Vagina (tissue), 2 donors: ENCODE measurements at regions not wholly inside any gene's neighbourhood (a gene's known extent, or its start where the extent isn't known, plus 50 kb on each side); places are given as distances from the start of the nearest gene placed in this dataset.

ENCODE experiments used
- DNase-seq, 2 donors: peaks; one replicate each; pipeline ENCODE4 v3.0.0-alpha.2; 2017; ENCODE audit errors: extremely low spot score in 2 of 2
- H3K27ac ChIP-seq: fragments of 200-600 bp; sonication (generic); one replicate; pipeline ENCODE4 v1.5.1; 2019
- H3K27me3 ChIP-seq: fragments of 200-600 bp; sonication (generic); one replicate; pipeline ENCODE4 v1.5.1; 2019
- H3K36me3 ChIP-seq, 2 donors: fragments of 200-600 bp; sonication (generic); one replicate each; pipeline ENCODE4 v1.5.1; 2017 to 2019
- H3K4me1 ChIP-seq: fragments of 200-600 bp; sonication (generic); one replicate; pipeline ENCODE4 v1.5.1; 2019
- H3K4me3 ChIP-seq, 2 donors: fragments of 200-600 bp; sonication (generic); 1 replicate in 1 of 2; 2 replicates in 1 of 2; pipeline ENCODE4 v1.5.1; 2016 to 2019
- H3K9me3 ChIP-seq: fragments of 200-600 bp; sonication (generic); one replicate; pipeline ENCODE4 v1.5.1; 2019
- POLR2A ChIP-seq, 2 donors: fragments of 450-650 bp; IDR thresholded peaks; one replicate each; pipeline ENCODE4 v1.6.1; 2017; ENCODE audit warnings: antibody characterized with exemption in 2 of 2, mild to moderate bottlenecking in 2 of 2, moderate library complexity in 2 of 2
- POLR2AphosphoS5 ChIP-seq, 2 donors: sonication (generic); formaldehyde crosslinking; IDR thresholded peaks; one replicate each; pipeline ENCODE4 v1.9.0; 2017; ENCODE audit warnings: antibody characterized with exemption in 2 of 2, mild to moderate bottlenecking in 2 of 2, low read depth in 1 of 2; ENCODE audit not compliant: insufficient read depth in 1 of 2
- intact Hi-C: fragments of 100-400 bp; cut with DNase I; formaldehyde crosslinking; loops from one replicate; pipeline ENCODE4 v1.15.1; 2023
- TF ChIP-seq, protein P1 (sequence below), 3 experiments: fragments of 450-650 bp in 2 of 3; fragments of 200-600 bp in 1 of 3; sonication (generic) in 1 of 3; IDR thresholded peaks; one replicate each; pipeline ENCODE4 v1.5.1; 2017 to 2019; ENCODE audit warnings: antibody characterized with exemption in 3 of 3, mild to moderate bottlenecking in 2 of 3, moderate library complexity in 2 of 3

DNA sequence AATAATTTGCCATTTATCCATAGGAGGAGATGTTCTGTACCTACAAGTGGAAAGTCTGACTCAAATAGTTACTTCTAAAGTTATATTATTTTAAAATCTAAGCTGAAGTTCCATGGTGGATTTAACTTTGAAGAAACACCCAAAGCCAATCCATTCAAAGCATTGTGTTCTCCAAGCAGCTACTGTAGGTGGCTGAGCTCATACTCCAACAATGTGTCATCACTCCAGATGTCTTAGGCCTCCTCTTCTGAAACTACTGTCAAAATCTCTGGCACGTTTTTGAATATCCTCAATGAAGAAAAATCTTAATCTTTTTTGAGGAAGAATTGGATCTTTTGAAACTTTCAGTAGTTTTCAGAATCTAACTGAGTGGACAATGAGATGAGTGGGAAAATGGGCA lies 169.1 kb downstream of the PTEN start:
- intact Hi-C loops, result no loop called here
- no peaks in the 10 kb centered on the region for H3K27me3 ChIP-seq
- H3K9me3 ChIP-seq, result no peaks in the 10 kb centered on the region
- DNase-seq, result no peak
- TF ChIP-seq, protein P1, sequence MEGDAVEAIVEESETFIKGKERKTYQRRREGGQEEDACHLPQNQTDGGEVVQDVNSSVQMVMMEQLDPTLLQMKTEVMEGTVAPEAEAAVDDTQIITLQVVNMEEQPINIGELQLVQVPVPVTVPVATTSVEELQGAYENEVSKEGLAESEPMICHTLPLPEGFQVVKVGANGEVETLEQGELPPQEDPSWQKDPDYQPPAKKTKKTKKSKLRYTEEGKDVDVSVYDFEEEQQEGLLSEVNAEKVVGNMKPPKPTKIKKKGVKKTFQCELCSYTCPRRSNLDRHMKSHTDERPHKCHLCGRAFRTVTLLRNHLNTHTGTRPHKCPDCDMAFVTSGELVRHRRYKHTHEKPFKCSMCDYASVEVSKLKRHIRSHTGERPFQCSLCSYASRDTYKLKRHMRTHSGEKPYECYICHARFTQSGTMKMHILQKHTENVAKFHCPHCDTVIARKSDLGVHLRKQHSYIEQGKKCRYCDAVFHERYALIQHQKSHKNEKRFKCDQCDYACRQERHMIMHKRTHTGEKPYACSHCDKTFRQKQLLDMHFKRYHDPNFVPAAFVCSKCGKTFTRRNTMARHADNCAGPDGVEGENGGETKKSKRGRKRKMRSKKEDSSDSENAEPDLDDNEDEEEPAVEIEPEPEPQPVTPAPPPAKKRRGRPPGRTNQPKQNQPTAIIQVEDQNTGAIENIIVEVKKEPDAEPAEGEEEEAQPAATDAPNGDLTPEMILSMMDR (IDR thresholded peaks at IDR 0.05), result no peak
- TF ChIP-seq POLR2AphosphoS5 (IDR thresholded peaks at IDR 0.05; ENCODE audit: insufficient read depth in 1 of 2, low read depth in 1 of 2), result no peak
- no peak for TF ChIP-seq POLR2A (IDR thresholded peaks at IDR 0.05)
- H3K27ac ChIP-seq, result no peak overlapping the region
- no peaks in the 10 kb centered on the region for H3K36me3 ChIP-seq
- H3K4me1 ChIP-seq, result no peaks in the 10 kb centered on the region
- no peak overlapping the region for H3K4me3 ChIP-seq

DNA sequence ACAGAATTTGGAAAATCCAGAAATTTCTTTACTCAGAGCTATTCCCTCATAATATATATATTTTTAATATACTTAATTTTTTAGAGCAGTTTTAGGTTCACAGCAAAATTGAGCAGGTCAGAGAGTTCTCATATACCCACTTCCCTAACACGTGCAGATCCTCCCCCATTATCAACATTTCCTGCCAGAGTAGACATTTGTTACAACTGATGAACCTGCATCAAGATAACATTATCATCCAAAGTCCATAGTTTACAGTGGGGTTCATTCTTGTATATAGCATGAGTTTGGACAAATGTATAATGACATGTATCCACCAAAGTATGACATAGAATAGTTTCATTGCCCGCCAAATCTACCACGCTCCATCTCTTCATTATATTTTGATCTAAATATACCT lies 170.0 kb downstream of the PTEN start:
- no peaks in the 10 kb centered on the region for H3K36me3 ChIP-seq
- no peak for DNase-seq
- H3K9me3 ChIP-seq, result no peaks in the 10 kb centered on the region
- H3K4me3 ChIP-seq, result no peak overlapping the region
- H3K27me3 ChIP-seq, result no peaks in the 10 kb centered on the region
- TF ChIP-seq, protein P1 (IDR thresholded peaks at IDR 0.05), result no peak
- TF ChIP-seq POLR2A (IDR thresholded peaks at IDR 0.05) (no peak), POLR2AphosphoS5 (IDR thresholded peaks at IDR 0.05; ENCODE audit: insufficient read depth in 1 of 2, low read depth in 1 of 2) (no peak)
- intact Hi-C loops, result no loop called here
- no peaks in the 10 kb centered on the region for H3K4me1 ChIP-seq
- no peak overlapping the region for H3K27ac ChIP-seq

DNA sequence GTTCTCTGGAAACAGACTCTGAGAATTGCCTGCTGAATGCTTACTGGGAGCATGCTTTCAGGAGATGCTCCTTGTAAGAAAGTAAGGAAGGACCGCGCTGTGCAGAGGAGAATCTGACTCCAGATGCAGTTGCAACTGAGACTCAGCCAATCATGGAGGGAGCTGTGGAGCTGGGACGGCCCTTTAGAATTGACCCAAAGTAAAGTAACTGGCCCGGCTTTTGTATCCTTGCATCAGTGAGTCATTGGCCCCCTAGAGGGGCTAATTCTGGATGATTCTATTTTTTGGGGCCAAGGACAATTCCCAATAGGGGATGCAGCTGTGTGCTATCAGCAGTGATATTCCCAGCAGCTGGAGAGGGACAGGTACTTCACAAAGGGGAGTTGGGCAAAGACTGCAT lies 170.4 kb downstream of the PTEN start:
- no peak overlapping the region for H3K4me3 ChIP-seq
- no peaks in the 10 kb centered on the region for H3K36me3 ChIP-seq
- H3K9me3 ChIP-seq, result no peaks in the 10 kb centered on the region
- H3K27ac ChIP-seq, result no peak overlapping the region
- DNase-seq, result no peak
- H3K4me1 ChIP-seq, result no peaks in the 10 kb centered on the region
- H3K27me3 ChIP-seq, result no peaks in the 10 kb centered on the region
- intact Hi-C loops, result no loop called here
- TF ChIP-seq POLR2A (IDR thresholded peaks at IDR 0.05) (no peak), POLR2AphosphoS5 (IDR thresholded peaks at IDR 0.05; ENCODE audit: insufficient read depth in 1 of 2, low read depth in 1 of 2) (no peak)
- TF ChIP-seq, protein P1 (IDR thresholded peaks at IDR 0.05), result no peak

DNA sequence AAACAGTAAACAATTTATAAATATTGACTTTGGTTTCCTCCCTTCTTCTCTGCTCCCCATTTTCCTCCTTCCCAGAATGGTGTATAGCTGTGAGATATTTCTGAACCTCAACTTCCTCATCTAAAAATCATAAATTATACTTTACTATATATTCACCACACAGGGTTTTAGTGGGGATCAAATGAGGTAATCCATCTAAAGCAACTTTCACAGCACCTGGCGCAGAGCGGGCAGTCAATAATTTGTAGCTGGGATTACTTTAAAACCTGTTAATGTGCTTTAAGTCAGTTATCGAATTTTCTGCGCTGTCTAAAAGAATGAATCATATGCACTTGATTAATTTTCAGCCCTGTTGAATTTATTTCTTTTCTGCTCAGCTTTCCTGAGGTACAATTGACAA lies 172.7 kb downstream of the PTEN start:
- no peaks in the 10 kb centered on the region for H3K36me3 ChIP-seq
- peaks cover 2% of the 10 kb centered on the region for H3K4me1 ChIP-seq
- no peak for DNase-seq
- no peak overlapping the region for H3K27ac ChIP-seq
- TF ChIP-seq, protein P1 (IDR thresholded peaks at IDR 0.05), result no peak
- no peak for TF ChIP-seq POLR2AphosphoS5 (IDR thresholded peaks at IDR 0.05; ENCODE audit: insufficient read depth in 1 of 2, low read depth in 1 of 2)
- no peak for TF ChIP-seq POLR2A (IDR thresholded peaks at IDR 0.05)
- no peaks in the 10 kb centered on the region for H3K27me3 ChIP-seq
- no peaks in the 10 kb centered on the region for H3K9me3 ChIP-seq
- H3K4me3 ChIP-seq, result no peak overlapping the region
- intact Hi-C loops, result no loop called here

DNA sequence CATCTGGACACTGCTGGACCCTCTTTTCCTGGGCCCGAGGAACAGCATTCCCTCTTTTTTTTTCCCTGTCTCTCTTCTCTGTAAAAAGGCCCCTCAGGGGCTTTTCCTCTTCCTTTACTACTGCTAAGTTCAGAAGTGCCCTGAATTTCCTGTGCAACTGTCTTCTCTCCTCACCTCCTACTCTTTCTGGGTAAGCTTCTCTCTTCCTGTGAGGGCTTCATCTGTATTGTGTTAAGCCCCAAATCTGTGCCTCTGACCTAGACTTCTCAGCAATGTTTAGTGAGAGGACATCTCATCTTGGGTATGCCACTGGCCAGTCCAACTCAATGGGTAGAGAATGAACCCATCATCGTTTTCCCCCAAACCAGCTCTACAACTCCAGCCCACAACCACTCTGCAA lies 174.2 kb downstream of the PTEN start:
- intact Hi-C loops, result no loop called here
- H3K27me3 ChIP-seq, result no peaks in the 10 kb centered on the region
- DNase-seq, result no peak
- H3K36me3 ChIP-seq, result no peaks in the 10 kb centered on the region
- TF ChIP-seq, protein P1 (IDR thresholded peaks at IDR 0.05), result no peak
- no peak for TF ChIP-seq POLR2A (IDR thresholded peaks at IDR 0.05)
- TF ChIP-seq POLR2AphosphoS5 (IDR thresholded peaks at IDR 0.05; ENCODE audit: insufficient read depth in 1 of 2, low read depth in 1 of 2), result no peak
- no peaks in the 10 kb centered on the region for H3K9me3 ChIP-seq
- H3K4me1 ChIP-seq, result peaks cover 17% of the 10 kb centered on the region
- no peak overlapping the region for H3K27ac ChIP-seq
- no peak overlapping the region for H3K4me3 ChIP-seq
